RKO (cell line): ENCODE measurements at regions not wholly inside any gene's neighbourhood (a gene's known extent, or its start where the extent isn't known, plus 50 kb on each side); places are given as distances from the start of the nearest gene placed in this dataset.
"Not testable (repeated sequence)": the region's sequence is repeated elsewhere in the genome, so short reads cannot be mapped to it uniquely, and the experiment has no call there.

Experiments
- DNase-seq: peaks from one replicate; pipeline ENCODE4 v3.0.0-alpha.2; 2016; ENCODE audit warnings: low spot score

DNA sequence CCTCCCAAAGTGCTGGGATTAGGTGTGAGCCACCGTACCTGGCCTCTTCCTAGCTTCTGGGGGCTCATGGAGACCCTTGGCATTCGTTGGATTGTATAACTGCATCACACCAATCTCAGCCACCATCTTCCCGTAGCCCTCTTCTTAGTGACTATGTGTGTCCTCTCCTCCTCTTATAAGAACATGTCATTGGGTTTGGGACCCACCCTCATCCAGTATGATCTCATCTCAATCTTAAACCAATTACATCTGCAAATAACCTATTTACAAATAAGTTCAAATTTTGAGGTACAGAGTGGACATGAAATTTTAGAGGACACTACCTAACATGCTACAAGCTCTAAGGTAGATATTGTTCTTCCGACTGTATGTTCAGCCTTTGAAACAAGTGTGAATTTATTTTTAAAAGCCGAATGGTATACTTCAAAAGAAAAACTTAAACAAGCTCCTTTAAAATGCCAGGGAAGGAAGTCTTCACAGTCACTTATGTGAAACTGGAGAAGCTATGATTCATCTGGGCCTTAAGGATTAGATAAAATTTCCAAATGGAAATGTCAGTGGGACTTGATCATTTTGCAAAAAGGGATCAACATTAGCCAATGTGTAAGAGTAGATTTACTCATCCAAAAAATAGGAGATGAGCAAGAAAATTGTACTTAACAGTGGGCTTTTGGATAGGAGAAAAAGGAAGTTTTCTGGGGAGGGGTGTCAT, 225.7 kb downstream of the MEX3B start:
- DNase-seq, result no peak

DNA sequence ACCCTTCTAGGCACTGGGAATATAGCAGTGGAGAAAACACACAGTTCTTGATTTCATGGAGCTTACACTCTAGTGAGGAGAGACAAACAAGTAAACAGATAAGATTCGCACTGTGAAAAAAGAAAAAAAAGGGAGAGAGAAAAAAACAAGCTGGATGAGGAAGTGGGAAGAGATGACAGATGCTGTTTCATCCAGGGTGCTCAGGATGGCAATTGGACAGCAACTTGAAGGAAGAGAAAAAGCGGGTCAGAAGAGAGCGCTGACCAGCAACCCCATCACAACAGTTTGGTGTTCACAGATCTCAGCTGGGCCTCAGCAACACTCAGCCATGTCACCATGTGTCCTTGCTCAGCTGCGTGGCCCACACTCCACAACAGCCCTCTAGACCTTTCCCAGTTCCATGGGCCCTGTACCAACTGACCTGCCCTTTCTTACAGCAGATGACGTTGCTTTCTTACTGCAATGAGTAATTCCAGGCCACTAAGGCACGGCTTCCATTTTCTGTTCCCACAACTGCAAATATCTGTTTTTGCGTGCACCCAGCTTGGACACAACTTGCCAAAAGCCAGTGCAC, 230.8 kb downstream of the MEX3B start:
- no peak for DNase-seq

DNA sequence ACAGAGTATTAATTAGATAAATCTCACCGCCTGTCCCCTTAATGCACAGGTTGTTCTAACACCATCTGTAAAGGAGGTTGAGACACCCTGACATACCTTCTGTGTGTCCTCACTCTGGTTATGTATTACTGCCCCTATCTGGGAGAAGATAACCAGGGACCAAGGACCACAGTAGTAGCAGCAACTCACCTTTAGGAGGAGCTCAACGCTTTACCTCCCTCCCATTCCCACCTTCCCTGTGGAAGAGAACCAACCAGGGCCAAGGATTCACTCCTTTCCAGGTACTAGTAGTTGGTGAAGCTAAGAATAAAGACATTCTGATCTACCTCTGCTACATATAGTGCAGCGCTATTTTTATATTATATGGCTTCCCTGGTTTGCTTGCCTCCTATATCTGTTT, 232.6 kb downstream of the MEX3B start:
- no peak for DNase-seq

DNA sequence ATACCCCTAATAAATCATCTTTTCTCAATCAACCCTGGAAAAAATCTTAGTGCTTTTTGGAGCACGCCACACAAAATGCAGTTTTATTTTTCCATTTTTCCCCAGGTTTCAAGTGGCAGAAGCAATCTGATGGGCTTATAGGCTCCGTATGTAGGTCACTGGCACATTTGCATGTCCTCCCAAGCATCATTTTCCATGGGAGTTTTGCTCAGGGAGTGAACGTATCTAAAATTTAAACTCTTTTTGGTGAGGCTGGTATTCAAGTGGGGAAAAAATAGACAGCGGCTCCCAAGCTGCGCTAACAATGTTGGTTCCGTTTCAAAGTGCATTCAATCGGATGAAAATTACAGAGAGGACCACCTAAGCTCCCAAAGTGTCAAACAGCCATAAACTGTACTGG, 233.4 kb downstream of the MEX3B start:
- DNase-seq, result no peak

DNA sequence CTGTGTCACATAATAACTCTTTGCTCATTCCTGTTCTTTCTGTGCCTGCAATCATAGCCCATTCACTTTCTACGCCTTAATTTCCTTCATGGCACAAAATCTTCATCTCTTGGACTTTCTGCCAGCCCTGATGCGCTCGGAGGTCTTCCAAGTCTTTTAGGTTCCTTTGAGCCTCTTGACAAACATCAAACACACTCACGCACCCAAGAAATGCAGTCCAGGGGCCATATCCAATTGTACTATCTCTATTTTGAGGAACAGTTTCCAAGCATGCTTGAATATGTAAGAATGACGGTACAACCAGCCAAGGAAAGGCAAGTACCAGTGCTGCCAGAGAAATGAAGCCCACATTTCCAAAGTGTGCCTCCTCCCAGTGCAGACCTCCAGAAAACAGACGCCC, 234.1 kb downstream of the MEX3B start:
- no peak for DNase-seq

DNA sequence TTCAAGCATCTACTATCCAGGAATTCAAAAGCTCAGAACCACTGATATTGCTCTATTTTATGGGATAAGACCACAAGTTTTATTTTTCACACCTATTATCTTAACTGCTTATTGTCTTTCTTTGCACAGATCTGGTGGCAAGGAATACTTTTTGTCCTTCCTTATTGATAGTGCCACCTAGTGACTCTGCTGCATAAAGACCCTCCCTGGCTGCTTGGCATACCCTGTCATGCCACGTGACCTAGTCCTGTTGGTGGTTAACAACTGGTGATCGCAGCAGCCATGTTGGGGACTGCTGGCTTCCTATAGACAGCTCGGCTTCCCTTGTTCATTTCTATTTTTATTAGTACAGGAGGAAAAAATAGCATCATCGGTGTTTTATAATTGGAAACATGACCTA, 236.3 kb downstream of the MEX3B start:
- no peak for DNase-seq

DNA sequence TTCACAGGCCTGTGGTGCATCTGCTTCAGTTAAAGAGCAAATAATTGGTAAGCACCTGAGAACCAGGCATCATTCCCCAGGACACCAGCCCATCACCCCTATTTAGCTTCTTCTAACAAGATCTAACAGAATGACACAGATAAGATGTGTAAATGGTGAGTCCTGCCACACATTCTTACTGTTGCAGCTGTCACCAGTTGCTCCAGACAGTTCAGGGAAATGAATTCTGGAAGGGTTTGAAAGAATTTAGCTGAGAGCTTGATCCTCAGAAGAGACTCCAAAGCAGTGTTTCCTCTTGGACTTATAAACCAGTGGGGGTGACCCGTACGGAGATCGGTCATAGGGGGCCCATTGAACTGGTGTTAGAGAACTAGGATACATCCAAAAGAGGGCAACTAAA, 238.0 kb downstream of the MEX3B start:
- DNase-seq, result no peak

DNA sequence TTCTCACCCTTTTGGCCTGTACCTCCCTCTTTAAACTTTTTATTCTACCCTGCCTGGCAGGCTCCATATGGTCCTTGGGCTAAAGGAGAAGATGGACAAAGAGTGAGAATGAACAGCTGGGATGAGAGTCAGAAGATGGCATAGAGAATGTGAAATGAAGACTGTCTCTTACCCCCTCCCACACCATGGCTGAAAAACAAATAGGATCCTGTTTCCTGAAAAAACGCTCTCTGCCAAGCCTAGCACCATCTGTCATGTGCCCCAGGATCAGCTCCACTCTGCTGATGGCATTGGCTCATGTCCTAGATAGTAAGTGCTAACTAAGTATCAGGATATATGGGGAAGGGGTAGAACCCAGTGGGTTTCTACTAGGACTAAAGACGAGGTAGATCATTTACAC, 238.6 kb downstream of the MEX3B start:
- no peak for DNase-seq

DNA sequence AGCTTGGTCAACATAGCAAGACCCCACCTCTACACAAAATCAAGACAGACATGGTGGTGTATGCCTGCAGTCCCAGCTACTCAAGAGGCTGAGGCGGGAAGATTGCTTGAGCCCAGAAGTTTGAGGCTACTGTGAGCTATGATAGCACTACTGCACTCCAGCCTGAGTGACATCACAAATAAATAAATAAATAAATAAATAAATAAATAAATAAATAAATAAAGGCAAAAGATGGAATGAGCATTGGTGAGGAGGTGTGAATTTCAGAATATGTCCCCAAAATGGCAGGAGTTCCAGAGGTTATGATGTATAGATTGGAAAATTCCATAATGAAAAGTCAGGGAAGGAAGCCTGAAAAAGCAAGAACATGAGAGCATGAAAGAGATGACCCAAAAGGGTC, 249.9 kb downstream of the MEX3B start:
- DNase-seq, result no peak

DNA sequence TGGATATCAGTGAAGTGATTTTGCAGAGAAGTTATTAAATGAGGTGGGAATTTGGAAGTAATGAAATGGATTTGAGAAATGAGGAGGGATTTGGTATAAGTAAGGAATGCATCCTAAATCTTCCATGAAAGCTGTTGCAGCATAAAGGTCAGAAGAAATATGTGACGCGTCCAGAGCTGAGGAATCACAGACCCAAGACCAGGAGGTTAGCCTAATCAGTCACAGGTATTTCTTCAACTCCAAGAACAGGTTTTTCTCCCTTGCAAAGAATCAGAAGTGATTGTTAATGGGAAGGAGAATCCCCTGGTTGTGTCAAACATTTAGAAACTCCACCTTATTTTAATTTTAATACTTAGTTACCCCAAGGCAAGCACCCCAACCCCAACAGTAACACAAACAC, 253.2 kb downstream of the MEX3B start:
- no peak for DNase-seq

DNA sequence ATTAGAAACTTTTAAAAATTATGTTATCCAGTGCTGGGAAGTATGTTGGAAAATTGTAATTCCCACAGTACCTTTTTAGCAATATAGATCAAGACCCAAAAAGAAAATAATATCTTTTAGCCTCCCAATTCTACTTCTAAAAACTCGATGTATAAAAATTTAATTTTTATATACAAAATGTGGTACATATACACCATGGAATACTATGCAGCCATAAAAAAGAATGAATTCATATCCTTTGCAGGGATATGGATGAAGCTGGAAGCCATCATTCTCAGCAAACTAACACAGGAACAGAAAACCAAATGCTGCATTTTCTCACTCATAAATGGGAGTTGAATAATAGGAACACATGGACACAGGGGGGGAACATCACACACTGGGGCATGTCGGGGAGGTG, 254.5 kb downstream of the MEX3B start:
- DNase-seq, result not testable (repeated sequence)

DNA sequence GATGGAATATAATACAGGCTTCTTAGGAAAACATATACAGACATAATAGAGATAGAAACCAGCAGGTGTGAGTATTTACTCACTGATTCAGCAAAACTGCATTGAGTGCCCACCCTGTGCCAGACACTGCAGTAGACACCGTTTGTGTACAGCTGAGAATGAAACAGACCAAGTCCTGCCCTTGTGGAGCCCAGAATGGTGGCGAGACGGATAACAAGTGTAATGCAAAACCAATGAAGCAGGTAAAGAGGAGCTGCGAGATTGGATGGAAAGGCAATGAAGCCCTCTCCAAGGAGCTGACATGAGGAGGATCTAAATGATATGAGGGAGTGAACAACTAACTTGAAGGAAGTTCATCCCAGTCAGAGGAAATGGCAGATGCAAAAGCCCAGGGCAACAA, 256.4 kb downstream of the MEX3B start:
- no peak for DNase-seq

DNA sequence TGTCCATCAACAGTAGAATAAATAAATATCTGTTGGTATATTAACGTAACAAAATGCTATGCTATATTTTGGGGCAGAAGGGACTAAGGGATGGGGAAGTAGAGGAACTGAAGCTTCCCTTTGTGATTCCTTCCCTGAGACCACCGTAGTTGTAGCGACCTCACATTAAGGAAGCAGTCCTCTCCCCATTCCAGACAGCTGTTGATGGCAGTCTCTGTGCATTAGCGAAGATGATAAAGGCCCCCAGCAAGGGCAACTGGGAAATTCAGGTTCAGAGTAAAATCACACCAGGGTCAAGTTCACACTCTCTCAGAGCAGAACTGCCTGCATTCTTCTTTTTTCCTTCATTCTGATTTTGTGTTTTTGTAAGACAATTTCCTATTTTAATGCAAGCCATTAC, 259.0 kb downstream of the MEX3B start:
- no peak for DNase-seq

DNA sequence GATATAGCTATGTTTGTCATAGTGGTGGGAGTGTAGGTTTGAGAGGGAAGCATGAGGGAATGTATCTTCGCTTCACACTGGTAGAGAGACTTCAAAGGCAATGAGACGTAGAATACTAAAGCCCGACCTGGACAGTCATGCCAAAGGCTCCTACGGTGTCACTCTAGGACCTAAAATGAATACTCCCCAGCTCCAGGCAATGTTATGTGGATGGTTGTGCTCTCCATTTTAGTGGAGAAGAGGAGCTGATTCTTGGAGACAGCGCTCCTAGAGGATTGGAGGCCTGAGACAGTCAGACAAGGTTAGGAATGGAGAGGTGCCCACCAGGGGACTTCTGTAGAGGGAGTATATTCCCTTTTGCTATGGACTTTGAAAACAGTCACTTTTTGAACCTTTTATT, 260.1 kb downstream of the MEX3B start:
- DNase-seq, result no peak

DNA sequence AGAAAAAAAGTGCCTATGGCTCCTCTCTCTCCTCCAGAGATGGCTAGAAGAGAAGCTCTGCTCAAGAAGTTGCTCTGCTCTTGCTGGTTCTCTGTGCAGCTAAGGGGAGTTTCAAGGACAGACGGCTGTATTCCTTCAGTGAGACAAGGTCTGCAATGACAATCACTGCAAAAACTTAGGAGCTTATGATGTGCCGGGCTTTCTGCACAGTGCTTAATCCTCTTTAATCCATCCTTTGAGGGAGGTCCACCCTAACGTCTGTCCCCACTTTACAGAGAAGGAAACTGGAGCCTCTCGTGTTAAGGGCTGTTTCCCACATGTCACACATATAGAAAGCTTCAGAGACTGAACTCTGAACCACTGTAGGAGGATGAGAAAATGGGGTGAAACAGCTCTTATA, 260.6 kb downstream of the MEX3B start:
- no peak for DNase-seq

DNA sequence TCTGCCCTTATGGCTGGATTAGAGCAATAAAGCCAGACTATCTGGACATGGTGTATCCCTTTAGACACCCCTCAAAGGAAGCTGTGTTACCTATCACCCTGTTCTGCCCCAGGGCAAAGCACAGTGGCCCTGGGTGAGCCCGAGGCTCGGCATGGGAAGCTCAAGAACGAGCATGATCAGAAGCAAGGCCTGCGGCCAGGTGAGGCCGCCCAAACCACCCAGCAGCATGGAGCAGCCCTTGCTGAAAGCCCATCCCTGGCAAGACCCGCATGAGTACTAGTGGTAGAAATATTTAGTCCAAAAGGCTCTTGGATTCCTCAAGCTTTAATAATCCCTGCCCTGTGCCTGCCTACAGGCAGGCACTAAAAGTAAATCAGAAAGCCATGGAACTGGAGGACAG, 261.1 kb downstream of the MEX3B start:
- no peak for DNase-seq

DNA sequence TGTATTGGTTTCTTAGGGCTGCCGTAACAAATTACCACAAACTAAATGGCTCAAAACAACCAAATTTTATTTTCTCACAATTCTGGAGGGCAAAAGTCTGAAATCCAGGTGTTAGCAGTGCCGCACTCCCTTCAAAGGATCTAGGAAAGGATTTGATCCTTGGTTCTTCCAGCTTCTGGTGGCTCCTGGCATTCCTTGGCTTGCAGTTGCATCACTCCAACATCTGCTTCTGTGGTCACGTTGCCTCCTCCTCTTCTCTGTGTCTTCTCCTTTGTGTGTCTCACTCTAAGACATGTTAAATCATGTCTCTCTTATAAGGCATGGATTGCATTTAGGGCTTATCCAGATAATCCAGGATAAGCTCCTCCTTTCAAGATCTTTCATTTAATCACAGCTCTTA, 262.2 kb downstream of the MEX3B start:
- DNase-seq, result no peak

DNA sequence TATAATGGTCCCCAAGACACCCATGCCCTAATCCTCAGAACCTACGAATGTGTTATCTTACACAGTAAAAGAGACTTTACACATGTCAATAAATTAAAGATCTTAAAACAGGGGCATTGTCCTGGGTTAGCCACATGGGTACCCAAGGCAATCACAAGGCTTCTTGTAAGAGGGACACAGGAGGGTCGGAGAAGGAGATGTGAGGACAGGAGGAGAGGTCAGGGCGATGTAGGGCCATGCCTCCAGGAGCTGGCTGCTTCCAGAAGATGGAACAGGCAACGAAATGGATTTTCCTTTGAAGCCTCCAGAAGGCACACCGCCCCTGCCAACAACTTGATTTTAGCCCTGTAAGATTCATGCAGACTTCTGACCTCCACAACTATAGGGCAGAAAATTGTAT, 262.7 kb downstream of the MEX3B start:
- no peak for DNase-seq

DNA sequence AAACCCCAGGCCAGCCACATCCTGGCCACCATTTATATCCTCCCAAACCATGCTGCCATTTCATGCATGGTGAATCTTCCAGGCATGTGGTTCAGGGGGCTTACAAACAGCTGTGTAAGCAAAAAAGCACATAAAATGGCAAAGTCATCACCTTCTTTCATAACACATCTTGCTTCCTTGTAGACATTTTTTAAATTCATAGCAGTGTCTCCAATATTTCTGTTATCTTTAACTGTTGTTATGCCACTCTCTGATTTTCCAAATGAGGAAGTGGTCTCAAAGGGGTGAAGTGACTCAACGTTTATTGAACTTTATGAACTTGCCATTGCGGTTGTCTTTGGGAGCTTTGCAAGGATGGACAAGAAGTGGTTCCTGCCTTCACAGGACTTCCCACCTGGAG, 264.4 kb downstream of the MEX3B start:
- no peak for DNase-seq

DNA sequence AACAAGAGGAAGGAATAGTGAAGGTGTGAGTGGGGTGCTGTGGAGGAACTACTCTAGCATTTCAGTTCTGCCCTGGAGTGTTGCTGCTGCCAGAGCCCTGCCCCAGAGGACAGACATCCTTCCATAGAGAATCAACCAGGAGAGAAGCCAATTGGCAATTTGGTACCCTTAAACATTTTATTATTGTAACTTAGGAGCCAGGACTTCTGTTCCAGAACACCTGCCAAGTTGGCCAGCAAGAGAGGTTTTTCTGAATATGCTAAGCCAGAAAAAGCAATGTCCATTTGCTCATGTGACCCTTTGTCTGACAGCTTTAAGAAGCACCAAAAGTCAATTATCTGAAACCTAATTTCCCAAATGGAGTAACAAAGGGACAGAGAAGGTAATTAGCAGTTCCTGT, 264.9 kb downstream of the MEX3B start:
- no peak for DNase-seq

DNA sequence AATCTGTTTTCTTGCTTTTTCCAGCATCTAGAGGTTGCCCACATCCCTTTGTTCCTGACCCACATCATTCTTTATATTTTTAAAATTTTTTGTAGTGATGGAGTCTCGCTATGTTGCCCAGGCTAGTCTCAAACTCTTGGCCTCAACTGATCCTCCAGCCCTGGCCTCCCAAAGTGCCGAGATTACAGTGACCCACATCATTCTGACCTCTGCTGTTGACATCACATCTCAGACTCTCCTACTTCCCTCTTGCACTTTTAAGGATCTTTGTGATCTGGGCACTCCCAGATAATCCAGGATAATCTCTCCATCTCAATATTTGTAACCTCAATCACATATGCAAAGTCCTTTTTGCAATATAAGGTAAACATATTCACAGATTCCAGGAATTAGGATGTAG, 266.6 kb downstream of the MEX3B start:
- DNase-seq, result no peak

DNA sequence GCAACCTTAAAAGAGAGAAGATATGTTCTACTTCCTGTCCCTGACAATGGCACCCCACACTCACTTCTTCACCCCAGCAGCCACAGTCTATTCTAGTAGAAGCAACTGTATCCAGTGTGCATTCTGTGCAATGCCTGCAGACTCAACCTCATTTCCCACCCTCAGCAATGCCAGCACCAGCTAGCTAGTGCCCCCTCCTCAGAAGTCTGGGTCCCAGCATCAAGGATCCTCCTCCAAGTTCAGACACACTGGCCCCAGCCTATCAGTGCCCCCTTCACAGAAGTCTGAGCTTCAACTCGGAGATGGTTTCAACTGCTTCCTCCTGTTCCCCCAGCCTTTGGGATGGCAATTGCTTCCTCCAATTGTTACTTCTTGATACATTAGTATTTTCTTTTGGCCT, 268.3 kb downstream of the MEX3B start:
- no peak for DNase-seq

DNA sequence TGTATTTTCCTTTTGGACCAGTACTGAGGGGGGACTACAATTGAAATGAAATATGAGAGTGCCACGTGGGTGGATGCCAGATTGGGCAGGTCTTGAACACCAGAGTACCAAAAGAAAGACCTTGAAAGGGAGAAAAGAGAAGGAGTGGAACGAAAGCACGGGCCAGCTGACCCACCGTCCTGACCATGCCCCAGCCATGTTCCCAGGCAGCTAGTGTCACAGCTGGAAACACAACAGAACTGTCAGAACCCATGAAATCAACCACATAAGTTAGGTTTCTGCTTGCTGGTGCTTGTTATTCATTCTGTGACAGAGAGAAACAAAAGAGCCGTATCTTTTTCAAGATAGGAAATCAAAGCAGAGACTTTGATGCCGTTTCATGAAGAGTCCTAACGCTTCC, 268.8 kb downstream of the MEX3B start:
- no peak for DNase-seq

DNA sequence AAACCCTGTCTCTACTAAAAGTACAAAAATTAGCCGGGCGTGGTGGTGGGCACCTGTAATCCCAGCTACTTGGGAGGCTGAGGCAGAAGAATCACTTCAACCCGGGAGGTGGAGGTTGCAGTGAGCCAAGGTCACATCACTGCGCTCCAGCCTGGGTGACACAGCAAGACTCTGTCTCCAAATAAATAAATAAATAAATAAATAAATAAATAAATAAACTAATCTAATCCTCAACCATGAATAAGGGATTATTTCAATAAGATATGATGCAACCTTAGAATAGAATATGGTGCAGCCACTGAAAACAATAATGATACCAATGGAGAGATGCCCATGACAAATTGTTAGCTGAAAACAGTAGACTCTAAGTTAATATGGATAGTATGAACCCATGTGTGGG, 270.0 kb downstream of the MEX3B start:
- not testable (repeated sequence) for DNase-seq
